ENCODE measurements at regions not wholly inside any gene's neighbourhood (a gene's known extent, or its start where the extent isn't known, plus 50 kb on each side); places are given as distances from the start of the nearest gene placed in this dataset.

DNA sequence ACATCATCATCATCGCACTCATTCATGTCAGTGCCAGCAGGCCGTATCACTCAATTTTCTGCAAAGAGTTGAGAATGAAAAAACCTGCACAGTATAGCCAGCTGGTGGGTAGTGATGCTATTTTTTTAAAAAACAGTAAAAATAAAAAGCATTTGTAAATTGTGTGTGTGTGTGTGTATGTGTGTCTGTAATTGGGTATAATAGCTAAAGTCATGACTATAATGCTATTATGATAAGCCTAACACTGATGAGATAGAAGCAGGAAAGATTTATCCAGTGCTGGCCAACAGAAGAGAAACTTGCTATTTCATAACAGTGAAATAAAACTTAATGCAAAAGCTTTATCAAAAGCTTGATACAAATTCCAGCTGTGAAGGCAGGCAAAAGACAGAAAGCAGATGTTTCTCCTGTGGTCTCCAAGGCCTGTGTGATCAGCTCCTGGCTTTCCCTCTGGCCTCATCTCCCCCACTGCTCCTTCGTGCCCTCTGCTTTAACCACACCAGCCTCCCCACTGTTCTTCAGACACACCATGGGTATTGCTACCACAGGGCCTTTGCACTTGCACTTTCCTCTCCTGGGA lies 206.2 kb upstream of the IRX5 start:
- DNase-seq: no peak

DNA sequence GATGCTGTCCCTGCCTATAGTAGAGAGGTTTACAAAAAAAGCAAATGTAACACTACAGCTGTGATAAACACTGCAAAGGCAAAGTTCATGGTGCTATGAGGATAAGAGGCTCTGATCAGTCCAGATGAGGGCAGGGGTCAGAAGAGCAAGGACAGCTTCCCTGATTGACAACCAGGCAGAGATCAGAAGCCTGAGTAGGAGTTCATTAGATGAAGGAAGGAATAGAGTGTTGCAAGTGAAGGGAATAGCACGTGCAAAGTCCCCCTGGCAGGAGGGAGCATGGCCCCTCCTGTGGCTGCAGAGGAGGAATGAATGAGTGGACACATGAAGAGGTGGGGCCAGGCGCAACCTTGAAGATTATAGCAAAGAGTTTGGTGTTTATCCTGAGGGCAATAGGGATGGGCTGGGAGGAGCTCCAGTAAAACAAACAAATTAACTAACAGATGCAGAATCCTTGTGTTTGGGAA lies 208.4 kb upstream of the IRX5 start:
- no peak for DNase-seq

DNA sequence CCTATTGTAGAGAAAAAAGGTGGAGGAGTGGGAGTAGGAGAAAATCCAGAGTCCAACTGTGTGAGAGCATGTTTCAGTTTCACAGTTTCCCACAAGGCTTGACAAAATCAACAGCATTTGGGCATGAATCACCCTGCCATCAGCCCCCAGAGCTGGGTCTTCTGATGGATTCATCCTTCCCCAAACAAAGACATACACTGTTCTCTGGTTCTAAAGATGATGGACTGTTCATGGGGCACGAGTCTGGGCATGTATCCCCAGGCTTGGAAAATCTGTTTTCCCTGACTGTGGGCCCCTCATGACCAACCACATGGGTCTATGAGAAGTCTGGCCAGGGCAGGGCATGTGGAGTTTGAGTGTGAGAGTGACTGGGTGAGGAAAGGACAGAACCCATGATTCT lies 210.4 kb upstream of the IRX5 start:
- no peak for DNase-seq

DNA sequence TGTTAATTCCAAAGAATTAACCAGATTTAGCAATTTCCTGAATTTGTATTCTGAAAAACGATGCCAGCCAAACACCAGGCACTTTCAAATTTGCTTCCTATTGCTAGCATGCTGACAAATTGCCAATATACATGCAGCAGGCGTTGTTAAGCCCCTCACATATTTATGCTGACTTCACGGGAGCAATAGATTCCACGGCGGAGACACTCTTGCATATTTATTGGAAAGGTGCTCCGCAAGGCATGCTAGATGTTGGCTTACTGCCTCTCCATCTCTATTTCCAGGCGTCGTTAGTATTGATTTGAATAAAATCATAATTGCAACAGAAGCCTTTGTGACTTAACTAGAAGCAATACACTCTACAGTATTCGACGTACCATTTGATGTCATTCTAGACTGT lies 211.0 kb upstream of the IRX5 start:
- DNase-seq: no peak

DNA sequence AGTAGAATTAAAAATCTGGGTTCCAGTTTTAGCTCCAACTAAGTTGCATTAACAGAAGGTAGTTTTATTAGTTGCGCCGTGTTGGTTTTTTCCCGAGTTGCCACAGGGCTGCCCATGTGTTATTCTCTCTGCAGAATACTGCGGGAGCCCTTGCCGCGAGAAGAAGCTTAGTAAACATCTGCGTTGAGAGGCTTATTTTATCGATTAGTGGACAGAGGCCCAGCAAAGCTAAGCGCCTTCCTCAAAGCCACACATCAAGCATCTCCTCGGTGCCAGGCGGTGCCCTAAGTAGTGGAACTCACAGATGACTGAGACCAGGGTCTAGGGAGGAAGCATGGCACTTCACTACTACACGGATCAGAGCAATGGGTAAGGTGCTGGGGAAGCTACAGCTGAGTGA lies 212.3 kb upstream of the IRX5 start:
- no peak for DNase-seq

DNA sequence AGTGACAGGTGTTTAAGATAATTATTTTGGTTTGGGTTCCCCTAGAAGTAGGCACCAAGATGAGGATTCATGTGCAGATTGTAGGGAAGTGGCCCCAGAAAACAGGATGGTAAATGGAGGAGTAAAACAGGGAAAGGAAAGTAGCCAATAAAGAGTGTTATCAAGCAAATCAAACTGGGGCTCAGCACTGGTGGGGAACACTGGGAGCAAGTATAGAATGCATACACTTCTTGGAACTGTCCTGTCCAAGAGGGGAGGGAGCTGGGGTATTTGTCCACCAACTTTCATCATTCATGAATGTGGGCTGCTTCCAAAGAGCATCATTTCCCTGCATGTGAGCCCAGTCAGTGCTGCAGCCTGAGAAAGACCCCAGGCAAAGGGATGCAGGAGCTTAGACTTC lies 215.7 kb upstream of the IRX5 start:
- DNase-seq: no peak

DNA sequence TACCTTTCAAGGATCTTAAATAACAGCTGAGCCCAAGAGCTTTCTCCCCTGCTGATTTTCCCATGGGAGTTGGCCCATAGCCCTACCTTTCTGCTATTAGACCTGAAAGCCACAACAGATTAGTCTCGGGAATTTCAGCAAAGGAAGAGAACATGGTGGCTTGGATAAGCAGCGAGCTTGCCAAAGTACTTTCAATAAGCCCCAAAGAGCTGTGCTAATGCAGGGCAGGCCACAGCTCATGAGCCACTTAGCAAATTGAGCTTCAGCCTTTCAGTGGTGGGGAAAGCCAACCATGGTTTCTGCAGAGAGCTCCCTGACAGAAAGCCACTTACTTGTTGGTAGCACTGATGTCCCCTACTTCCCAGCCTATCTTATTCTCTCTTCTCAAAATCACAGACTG lies 217.8 kb upstream of the IRX5 start:
- DNase-seq: no peak

DNA sequence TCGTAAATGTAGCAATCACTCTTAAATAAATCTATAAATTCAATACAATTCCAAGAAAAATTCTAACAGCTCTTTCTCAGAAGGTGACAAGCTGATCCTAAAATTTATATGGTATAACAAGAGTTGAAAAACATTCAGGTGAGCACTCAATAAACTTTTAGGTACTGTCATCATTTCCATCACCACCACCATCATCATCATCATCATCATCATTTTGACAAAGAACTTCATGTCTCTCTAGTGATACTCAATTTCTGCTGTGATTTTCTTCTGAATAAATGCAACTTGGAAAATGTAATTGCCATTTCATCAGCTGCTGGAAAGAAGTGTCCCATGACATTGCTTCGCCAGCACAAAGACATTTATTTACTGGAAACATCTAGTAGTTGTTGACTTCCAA lies 222.9 kb upstream of the IRX5 start:
- DNase-seq: no peak

DNA sequence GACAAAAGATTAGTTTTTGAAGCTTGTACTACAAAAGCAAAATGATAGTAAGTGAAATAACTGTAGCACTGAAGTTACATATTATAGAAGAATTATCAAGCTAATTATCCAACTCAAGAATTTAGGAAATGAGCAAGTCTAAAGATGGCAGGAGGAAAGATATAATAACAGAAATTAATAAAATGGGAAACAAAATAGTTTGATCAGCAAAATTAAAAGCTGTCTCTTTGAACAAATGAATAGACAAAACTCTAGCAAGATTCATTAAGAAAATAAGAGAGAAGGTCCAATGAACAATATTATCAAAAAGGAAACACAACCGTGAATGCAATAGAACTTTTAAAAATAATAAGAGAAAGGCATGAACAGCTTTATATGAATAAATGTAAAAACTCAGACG lies 224.3 kb upstream of the IRX5 start:
- DNase-seq: no peak

DNA sequence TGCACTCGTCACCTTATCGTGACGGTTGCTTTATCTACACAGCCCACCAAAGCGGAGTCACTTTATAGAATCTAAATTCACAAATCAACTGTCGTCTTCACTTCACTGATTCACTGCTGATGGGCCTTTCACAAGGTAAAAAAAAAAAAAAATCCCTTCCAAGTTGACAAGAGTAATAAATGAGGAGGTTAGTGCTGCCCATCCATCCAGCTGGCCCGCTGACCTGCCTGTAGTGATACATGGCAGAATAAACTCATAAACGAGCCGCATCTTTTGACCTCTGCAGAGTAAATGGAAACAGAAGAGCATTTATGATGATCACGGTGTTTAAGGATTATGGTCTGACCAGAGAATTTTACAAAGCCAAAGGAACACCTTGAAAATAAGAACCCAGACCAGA lies 227.3 kb upstream of the IRX5 start:
- no peak for DNase-seq

DNA sequence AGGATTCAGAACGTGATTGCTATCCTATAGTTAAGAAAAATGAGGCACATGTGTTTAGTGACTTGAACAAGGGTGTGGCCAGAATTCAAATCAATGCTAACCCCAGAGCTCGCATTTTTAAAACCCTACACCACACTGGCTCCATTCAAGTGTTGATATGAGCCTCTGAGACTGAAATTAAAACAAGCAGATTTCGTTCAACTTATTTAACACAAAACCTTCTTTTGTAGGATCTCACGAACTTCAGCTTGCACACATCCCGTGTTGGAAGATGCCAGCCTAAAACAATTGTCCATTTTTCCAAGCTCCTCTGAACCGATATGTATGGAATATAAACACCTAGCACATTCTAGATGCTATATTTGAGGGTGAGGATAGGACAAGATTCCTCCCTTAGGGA lies 231.0 kb upstream of the IRX5 start:
- DNase-seq: no peak

DNA sequence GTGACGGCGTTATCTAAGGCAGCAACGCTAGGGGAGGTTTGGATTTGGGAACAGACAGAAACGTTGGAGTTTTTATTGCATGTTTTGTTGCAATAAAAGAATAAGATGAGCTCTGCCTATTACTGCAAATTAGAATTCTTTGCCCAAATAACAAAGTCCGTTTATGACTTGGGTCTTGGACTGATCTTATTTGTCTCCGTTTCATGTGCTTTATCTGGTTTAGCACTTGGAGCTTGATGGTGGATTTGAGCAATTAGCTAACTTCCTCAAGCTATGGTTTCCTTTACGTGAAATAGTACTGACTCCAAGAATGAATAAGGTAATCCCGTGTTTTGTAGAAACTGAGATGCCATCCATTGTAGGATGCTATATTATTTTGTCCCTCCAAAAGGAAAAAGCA lies 233.0 kb upstream of the IRX5 start:
- no peak for DNase-seq

DNA sequence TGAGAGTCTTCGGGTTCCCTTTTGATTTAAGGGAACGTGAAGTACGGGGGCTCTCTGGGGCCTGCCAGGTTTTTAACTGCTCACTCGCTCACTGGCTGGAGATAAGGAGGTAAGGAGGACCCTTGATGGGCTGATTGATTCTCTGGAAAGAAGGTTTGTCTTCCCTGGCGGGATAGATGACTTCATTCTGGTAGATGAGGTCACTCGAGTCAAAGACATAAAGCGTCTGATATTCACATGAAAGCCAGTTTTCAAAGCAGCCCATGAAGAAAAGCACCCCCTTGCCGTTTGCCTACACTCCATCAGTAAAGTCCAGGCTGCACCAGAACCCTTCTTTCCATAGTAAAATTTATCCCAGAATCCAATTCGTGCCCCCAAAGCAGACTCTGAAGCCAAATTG lies 233.7 kb upstream of the IRX5 start:
- no peak for DNase-seq

DNA sequence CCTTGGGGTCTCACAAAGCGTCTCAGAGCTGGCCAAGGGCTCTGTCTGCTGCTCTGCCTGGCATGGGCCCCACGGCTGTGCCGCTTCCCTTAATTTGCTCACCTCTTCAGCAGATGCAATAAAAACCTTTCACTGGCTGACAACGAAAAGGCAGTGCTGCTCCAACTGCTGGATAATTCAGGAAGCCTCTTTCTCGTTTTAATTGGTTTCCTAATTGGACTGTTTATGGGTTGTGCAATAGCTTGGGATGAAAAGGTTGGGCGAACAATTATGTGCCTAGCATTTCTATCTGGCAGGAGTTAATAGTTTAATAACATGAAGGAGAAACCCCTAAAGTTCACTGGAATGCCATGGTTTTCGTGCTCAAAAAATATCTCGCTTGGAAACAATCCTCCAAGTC lies 234.1 kb upstream of the IRX5 start:
- DNase-seq: peak; percentile 99

DNA sequence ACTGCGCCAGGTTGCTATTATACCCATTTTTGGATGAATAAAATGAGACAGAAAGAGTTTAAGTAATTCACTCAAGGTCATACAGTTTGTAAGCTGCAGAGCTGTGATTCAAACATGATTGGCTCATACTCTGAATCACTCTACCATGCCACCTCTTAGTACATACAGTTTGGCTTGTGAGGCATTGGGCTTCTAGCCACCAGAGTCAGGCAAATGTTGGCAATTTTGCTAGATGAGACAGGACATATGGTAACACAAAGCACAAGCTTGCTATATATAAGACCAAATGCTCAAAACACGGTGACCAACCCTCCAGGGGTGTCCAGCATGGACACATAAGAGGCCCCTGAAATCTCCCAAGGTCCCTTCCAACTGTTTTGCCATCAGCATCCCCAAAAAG lies 236.0 kb upstream of the IRX5 start:
- DNase-seq: no peak

DNA sequence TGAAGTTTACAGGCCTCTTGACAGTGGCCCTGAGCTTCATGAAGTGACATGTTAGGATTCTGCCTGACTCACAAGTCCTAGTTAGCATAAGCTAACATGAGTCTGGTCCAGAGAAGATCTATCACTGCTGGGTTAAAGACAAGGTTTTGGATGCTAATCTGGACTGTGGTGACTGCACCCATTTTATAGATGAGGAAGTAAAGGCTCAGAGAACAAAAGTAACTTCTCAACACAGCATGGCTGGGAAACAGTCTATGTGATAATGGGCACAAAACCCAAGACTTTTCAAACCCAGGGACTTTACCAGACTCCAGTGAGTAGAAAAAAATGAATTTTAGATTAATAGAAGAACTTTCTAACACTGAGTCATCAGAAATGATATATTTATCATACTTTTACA lies 236.8 kb upstream of the IRX5 start:
- no peak for DNase-seq

DNA sequence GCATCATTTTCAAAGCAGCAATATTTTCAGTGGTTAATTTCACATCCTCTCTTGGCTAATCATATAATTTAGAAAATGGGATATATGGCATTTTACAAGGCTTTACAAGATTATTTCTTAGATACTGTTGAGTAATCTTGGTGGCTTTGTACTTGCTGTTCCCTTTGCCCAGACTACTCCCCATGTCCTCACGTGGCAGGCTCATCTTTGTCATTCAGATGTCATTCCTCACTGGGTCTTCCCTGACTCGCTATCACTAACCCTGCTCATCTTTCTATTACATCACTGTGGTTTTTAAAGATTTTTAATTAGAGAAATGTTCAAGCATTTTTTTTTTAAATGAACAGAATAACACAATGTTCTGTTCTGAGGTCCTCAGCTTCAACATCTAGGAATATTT lies 240.0 kb upstream of the IRX5 start:
- DNase-seq: no peak

DNA sequence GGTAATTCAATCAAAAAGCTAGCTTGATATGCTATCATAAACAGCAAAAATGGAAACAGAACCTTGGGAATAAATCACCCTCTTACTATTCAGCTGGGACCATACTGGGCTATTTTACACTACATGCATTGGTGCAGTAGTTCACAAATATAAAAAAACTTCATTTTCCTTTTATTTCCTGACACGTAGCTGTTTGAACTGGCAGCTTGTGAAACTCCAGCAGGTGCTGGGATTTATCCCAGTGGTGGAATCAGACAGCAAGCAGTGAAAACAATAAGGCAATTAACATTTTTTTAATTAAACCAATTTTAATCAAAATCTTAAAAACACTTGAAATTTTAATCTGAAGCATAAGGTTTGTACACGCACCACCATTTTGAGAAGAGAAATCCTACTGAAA lies 240.4 kb upstream of the IRX5 start:
- DNase-seq: no peak

DNA sequence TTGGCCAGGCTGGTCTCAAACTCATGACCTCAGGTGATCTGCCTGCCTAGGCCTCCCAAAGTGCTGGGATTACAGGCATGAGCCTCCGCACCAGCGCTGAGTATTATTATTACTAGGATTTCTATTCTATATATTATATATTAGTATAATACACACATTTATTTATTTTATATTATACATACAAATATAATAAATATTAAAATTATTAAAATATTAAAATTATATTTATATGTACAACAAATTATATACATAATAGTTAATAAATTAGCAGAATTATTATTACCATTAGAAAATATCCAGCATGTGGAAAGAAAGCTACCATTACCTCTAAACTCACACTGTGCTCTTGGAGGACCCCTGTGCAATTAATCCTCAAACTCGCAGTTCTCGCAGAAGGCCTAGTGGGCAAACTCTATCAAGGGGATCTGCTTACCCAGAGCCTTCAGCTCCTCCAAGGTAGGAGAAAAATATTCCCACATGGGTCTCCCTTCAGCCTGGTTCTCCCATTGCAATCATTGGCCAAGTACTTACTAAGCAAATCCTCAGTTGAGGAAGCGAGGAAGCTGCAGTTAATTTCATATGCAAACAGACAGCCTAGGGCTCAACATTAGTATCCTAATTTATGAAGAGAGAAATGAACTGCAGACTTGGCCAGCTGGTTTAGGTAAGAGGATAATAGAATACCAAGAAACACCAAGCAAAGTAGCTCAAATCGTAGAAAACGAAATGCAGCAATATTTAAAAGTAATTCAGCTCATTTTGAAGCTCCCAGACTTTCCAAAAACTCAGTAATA lies 241.4 kb upstream of the IRX5 start:
- no peak for DNase-seq

DNA sequence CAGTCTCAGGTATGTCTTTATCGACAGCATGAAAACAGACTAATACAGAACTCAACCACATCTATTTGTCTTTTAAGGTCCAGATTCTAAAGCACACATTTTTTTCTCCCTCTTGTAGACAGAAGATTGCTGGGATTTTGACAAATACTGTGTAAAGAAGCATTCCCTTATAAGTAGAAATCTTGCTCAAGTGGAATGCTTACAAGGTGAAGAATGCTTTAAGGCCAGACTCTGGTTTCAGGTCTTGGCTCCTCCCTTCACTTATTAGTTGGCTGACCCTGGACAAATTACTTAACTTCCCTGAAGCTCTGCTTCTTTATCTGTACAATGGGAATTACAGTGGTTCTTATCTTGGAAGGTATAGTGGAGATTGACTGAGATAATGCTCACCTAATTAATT lies 242.3 kb upstream of the IRX5 start:
- no peak for DNase-seq

DNA sequence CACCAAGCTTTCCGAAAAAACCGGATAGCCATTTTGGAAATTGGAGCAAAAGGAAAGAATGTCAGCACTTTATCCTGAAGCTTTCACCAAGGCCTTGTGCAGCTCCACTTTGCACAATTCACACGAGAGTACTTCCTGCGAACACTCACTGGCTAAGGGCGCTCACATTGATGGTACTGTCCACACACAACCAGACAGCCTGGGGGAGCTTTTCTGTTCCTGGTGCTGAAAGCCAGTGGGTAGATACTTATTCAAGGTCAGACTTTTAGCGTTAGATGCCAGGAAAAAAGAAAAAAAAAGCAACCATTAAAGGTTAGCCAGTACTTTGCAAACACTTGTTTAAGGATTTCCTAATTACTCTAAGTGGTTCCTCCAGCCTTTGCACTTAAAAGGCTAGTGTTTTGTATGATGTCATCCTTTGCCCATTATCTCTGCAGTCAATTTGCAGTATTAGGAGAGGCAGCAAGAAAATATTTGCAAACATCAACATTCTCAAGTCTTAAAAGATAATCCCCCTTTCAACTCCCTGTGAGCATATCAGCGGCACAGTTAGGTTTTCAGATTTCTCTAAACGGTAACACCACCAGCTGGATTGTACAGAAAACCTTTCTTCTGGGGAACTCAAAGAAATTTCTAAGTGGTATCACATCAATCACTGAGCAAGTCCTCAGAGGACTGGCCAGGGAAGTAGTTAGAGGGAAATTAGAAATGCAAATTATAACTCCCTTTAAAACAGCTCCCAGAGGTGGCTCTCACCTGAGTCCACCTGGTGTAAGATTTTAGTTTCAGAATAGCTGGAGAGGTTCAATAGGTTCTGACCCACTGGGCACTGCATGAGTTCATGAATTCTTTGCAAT lies 243.4 kb upstream of the IRX5 start:
- DNase-seq: peak; percentile 40

DNA sequence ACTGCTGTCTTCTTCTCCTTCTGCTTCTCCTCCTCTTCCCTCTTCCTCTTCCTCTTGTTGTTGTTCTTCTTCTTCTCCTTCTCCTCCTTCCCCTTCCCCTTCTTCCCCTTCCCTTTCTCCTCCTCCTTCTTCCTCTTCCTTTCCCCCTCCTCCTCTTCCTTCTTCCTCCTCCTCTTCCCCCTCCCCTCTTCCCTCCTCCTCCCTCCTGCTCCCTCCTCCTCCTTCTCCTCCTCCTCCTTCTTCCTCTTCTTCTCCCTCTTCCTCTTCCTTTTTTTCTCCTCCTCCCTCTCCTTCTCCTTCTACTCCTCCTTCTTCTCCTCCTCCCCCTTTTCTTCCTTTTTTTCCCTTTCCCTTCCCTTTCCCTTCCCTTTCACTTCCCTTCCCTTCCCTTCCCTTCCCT lies 245.0 kb upstream of the IRX5 start:
- DNase-seq: no peak

DNA sequence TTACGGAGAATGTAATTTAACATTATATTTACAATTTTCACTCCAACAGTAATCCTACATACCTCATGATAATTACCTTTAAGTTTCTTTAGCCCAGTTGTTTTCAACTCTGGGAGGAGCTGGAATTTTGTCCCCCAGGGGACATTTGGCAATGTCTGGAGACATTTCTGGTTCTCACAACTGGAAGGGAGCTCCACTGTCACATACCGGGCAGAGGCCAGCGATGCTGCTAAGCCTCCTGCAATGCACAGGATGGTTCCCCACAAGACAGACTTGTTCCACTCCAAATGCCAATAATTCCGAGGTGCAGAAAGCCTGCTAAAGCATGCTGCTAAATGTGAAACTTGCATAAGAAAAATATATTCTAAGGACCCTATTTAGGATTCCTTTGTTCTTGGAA lies 251.1 kb upstream of the IRX5 start:
- DNase-seq: no peak

DNA sequence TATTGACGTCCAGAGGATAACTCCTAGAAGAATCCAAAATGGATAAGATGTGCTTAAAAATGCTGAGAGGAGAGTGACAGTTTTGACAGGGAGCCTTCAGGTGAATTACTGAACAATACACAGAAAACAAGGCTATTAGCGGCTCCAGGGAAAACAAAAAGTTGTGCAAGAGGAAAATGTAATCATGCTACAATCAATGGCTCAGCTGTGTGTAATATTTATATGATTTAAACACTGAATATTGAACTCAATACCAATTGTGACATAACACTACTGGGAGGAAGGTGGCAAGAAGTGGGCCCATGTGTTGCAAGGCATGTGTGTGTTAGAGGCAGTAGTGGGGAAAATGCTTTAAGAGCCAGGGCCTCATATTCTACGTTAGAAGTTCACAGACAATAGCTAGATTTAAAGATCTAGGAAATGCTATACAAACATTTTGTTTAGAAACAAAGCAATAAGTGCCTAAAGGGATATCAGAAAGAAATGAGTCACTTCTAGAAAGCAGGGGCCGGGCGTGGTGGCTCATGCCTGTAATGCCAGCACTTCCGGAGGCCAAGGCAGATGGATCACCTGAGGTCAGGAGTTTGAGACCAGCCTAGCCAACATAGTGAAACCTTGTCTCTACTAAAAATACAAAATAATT lies 253.2 kb upstream of the IRX5 start:
- DNase-seq: no peak

Measured in NCI-H1105 treated with DMSO at 0.1 percent for 48 hours (cell line).